B cell (primary cell): ENCODE measurements at regions not wholly inside any gene's neighbourhood (a gene's known extent, or its start where the extent isn't known, plus 50 kb on each side); places are given as distances from the start of the nearest gene placed in this dataset.

Source experiments
- ATAC-seq: fragments of 200-7000 bp; cut with Tn5 transposase; one replicate; pipeline ENCODE4 v1.10.0; 2021; ENCODE audit warnings: low read depth, mild to moderate bottlenecking, moderate number of reproducible peaks, moderate library complexity
- CTCF ChIA-PET: fragments of 350-600 bp; sonication (Branson Sonifier 250); formaldehyde crosslinking; loops from one replicate; lab custom pipeline; 2021; ENCODE audit warnings: antibody characterized with exemption, inconsistent platforms; lab: Charles Lee
- POLR2A ChIA-PET: fragments of 350-600 bp; sonication (Branson Sonifier 250); formaldehyde crosslinking; loops from one replicate; lab custom pipeline; 2021; ENCODE audit warnings: antibody characterized with exemption; lab: Charles Lee
- DNase-seq: peaks from one replicate; pipeline ENCODE4 v3.0.0; 2013
- H2AFZ ChIP-seq: 2 replicates; pipeline ENCODE4 v1.6.1; 2012; ENCODE audit warnings: mild to moderate bottlenecking, low read depth, low read length; ENCODE audit not compliant: insufficient read depth, poor library complexity, severe bottlenecking
- H3K27ac ChIP-seq, 2 donors: 1 replicate in 1 of 2; 2 replicates in 1 of 2; pipeline ENCODE4 v1.5.1; 2012 to 2013; ENCODE audit warnings: low read length in 2 of 2, mild to moderate bottlenecking in 2 of 2, moderate library complexity in 1 of 2
- H3K27me3 ChIP-seq, 4 experiments: fragments of 200-600 bp in 1 of 4; sonication (generic) in 1 of 4; replicated peaks in 1 of 4; 1 replicate in 2 of 4; 2 replicates in 2 of 4; pipeline versions ENCODE4 v1.6.1 to v1.7.0; 2013 to 2016; ENCODE audit warnings: low read length in 3 of 4, mild to moderate bottlenecking in 2 of 4, mixed read lengths in 1 of 4, moderate library complexity in 1 of 4; ENCODE audit not compliant: insufficient read depth in 4 of 4, control insufficient read depth in 3 of 4; ENCODE audit errors: control extremely low read depth in 1 of 4
- H3K36me3 ChIP-seq, 2 experiments: replicated peaks in 1 of 2; 1 replicate in 1 of 2; 2 replicates in 1 of 2; pipeline versions ENCODE4 v1.6.1 to v1.7.1; 2013; ENCODE audit warnings: low read length in 1 of 2; ENCODE audit not compliant: insufficient read depth in 2 of 2, control insufficient read depth in 1 of 2; ENCODE audit errors: control extremely low read depth in 1 of 2, extremely low read depth in 1 of 2
- H3K4me1 ChIP-seq, 2 donors: fragments of 200-600 bp in 1 of 2; sonication (generic) in 1 of 2; 1 replicate in 1 of 2; 2 replicates in 1 of 2; pipeline versions ENCODE4 v1.5.1 to v1.6.1; 2013 to 2017; ENCODE audit warnings: low read length in 2 of 2; ENCODE audit not compliant: control insufficient read depth in 2 of 2, insufficient read depth in 2 of 2
- H3K4me2 ChIP-seq: replicated peaks from 2 replicates; pipeline ENCODE3; 2012; ENCODE audit warnings: mild to moderate bottlenecking, low read depth, low read length; ENCODE audit not compliant: poor library complexity, severe bottlenecking
- H3K4me3 ChIP-seq, 5 experiments: fragments of 200-600 bp in 1 of 5; sonication (generic) in 1 of 5; 1 replicate in 3 of 5; 2 replicates in 2 of 5; pipeline versions ENCODE4 v1.5.1 to v1.7.0; 2011 to 2016; ENCODE audit warnings: low read length in 4 of 5, mild to moderate bottlenecking in 4 of 5, low read depth in 2 of 5, control low read depth in 1 of 5, moderate library complexity in 1 of 5; ENCODE audit not compliant: insufficient read depth in 1 of 5; ENCODE audit errors: control extremely low read depth in 1 of 5, extremely low read depth in 1 of 5
- H3K79me2 ChIP-seq: fragments of 200-600 bp; sonication (generic); one replicate; pipeline ENCODE4 v1.6.0; 2016; ENCODE audit warnings: low read length; ENCODE audit not compliant: control insufficient read depth, insufficient read depth
- H3K9ac ChIP-seq: fragments of 200-600 bp; sonication (generic); 2 replicates; pipeline ENCODE4 v1.6.1; 2017; ENCODE audit warnings: mild to moderate bottlenecking, low read length, moderate library complexity
- H3K9me3 ChIP-seq, 3 donors: one replicate each; pipeline versions ENCODE4 v1.6.1 to v1.7.1; 2013; ENCODE audit warnings: low read length in 2 of 3; ENCODE audit not compliant: control insufficient read depth in 2 of 3, insufficient read depth in 1 of 3; ENCODE audit errors: control extremely low read depth in 1 of 3
- H4K20me1 ChIP-seq: 2 replicates; pipeline ENCODE4 v1.6.0; 2012; ENCODE audit warnings: mild to moderate bottlenecking, low read length; ENCODE audit not compliant: insufficient read depth, control insufficient read depth, poor library complexity, severe bottlenecking
- H3K27ac Mint-ChIP-seq: one replicate; pipeline ENCODE4 v1.8.0; 2021; ENCODE audit warnings: mixed read lengths
- H3K27me3 Mint-ChIP-seq: one replicate; pipeline ENCODE4 v1.8.0; 2021; ENCODE audit warnings: mixed read lengths
- H3K4me1 Mint-ChIP-seq: one replicate; pipeline ENCODE4 v1.8.0; 2021; ENCODE audit warnings: mixed read lengths
- H3K4me3 Mint-ChIP-seq: one replicate; pipeline ENCODE4 v1.8.0; 2021; ENCODE audit warnings: mixed read lengths
- H3K9me3 Mint-ChIP-seq: one replicate; pipeline ENCODE4 v1.8.0; 2022; ENCODE audit warnings: mixed read lengths; ENCODE audit not compliant: insufficient read depth
- EZH2 ChIP-seq: IDR thresholded peaks from 2 replicates; pipeline ENCODE4 v1.6.1; 2012; ENCODE audit warnings: borderline replicate concordance, low read depth, mild to moderate bottlenecking, moderate library complexity, low read length; ENCODE audit not compliant: insufficient read depth, poor library complexity, severe bottlenecking
- WGBS: methylation state at CpG from one replicate; pipeline ENCODE4 v1.1.5; 2013; ENCODE audit warnings: missing lambda C conversion rate; ENCODE audit not compliant: insufficient coverage; 5-methylcytosine and 5-hydroxymethylcytosine counted together
- intact Hi-C: fragments of 100-400 bp; cut with micrococcal nuclease; formaldehyde crosslinking; loops from one replicate; pipeline ENCODE4 v1.10.0; 2022
- TF ChIP-seq, protein P1 (sequence below): fragments of 200-600 bp; IDR thresholded peaks from one replicate; pipeline ENCODE4 v1.8.0; 2022; ENCODE audit warnings: antibody characterized with exemption, mild to moderate bottlenecking

GRCh38 chr2:168345601-168346000 lies 98.2 kb upstream of the STK39 start:
- no peak overlapping the region for H3K4me3 Mint-ChIP-seq
- no peak for TF ChIP-seq EZH2
- TF ChIP-seq, protein P1, sequence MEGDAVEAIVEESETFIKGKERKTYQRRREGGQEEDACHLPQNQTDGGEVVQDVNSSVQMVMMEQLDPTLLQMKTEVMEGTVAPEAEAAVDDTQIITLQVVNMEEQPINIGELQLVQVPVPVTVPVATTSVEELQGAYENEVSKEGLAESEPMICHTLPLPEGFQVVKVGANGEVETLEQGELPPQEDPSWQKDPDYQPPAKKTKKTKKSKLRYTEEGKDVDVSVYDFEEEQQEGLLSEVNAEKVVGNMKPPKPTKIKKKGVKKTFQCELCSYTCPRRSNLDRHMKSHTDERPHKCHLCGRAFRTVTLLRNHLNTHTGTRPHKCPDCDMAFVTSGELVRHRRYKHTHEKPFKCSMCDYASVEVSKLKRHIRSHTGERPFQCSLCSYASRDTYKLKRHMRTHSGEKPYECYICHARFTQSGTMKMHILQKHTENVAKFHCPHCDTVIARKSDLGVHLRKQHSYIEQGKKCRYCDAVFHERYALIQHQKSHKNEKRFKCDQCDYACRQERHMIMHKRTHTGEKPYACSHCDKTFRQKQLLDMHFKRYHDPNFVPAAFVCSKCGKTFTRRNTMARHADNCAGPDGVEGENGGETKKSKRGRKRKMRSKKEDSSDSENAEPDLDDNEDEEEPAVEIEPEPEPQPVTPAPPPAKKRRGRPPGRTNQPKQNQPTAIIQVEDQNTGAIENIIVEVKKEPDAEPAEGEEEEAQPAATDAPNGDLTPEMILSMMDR = peak; percentile 25
- peaks cover 17% of the 10 kb centered on the region for H3K4me1 Mint-ChIP-seq
- Histone ChIP-seq H3K36me3 (no peaks in the 10 kb centered on the region), H3K9me3 (no peaks in the 10 kb centered on the region), H4K20me1 (no peaks in the 10 kb centered on the region), H3K27ac (no peak overlapping the region), H2AFZ (no peak overlapping the region), H3K4me1 (peaks cover 17 to 22% of the 10 kb centered on the region in 2 donors), H3K9ac (no peak overlapping the region), H3K4me3 (no peak overlapping the region), H3K4me2 (peak overlapping the region; percentile 25), H3K79me2 (no peaks in the 10 kb centered on the region), H3K27me3 (no peaks in the 10 kb centered on the region)
- H3K9me3 Mint-ChIP-seq = no peaks in the 10 kb centered on the region
- POLR2A ChIA-PET = no interaction called here
- H3K27me3 Mint-ChIP-seq = peaks cover 11% of the 10 kb centered on the region
- peak; percentile 60 for DNase-seq
- ATAC-seq = peak; percentile 58
- intact Hi-C loops = no loop called here
- CTCF ChIA-PET = interaction anchor here (0.6 to 6.6 kb wide), 13 partner anchors 8 to 580 kb away, joined by 3 to 88 read pairs (median 5); no protein-coding TSS in a partner anchor
- 0% methylated on average over 1 of the region's 3 CpGs for WGBS
- no peak overlapping the region for H3K27ac Mint-ChIP-seq

DNA sequence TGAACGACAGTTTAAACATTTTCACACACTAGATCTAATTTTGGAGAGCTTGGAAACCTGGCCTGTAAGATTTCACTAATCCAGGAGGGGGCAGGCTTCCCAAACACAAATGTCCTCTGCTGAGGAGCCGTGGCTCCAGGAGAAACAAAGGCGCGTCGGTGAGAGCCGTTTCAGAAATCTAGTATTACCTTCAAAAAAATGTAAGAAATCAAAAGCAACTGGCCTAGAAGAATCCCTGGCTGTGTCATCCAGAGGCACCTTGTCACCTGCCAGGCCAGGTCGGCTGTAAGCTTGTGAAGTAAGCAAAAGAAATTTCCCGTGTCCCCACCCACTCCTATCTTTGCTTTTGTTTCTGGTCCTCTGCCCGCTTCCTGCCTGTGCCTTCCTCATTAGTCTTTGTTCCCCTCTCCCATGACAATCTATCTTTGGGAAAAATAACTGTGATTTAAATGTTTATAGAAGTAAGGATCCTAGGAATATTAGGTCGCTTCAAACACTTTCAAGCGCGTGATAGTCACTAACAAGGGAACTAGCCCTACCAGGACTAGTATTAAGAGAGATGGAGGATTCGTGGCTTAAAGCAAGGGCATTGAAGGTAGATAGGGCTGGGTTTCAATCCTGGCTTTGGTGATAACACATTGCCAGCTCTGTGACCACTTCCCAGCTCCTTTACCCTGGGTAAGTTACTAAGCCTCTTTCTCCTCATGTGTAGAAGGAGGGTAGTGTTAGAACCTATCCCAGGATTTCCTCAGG lies 99.5 kb upstream of the STK39 start:
- no peak overlapping the region for H3K27ac ChIP-seq
- peak overlapping the region; percentile 86 for H3K4me3 Mint-ChIP-seq
- no peak overlapping the region for H3K27ac Mint-ChIP-seq
- H3K27me3 Mint-ChIP-seq = peaks cover 5% of the 10 kb centered on the region
- no peaks in the 10 kb centered on the region for H3K9me3 ChIP-seq
- ATAC-seq (peak; percentile 74), DNase-seq (peak; percentile 75)
- TF ChIP-seq, protein P1 = peak; percentile 88
- TF ChIP-seq EZH2 = no peak
- H4K20me1 ChIP-seq = no peaks in the 10 kb centered on the region
- intact Hi-C loops = loop anchor here (1.0 kb wide), 3 partner anchors 340 to 573 kb away; no protein-coding TSS in a partner anchor
- H3K9ac ChIP-seq = peak overlapping the region; percentile 66
- CTCF ChIA-PET = interaction anchor here (0.7 to 6.6 kb wide), 29 partner anchors 9 to 574 kb away, joined by 3 to 88 read pairs (median 4); no protein-coding TSS in a partner anchor
- POLR2A ChIA-PET = no interaction called here
- H3K9me3 Mint-ChIP-seq = no peaks in the 10 kb centered on the region
- H2AFZ ChIP-seq = peak overlapping the region; percentile 73
- H3K4me2 ChIP-seq = peak overlapping the region; percentile 75
- no peaks in the 10 kb centered on the region for H3K36me3 ChIP-seq
- 27% methylated on average over 7 of the region's 13 CpGs for WGBS
- peak overlapping the region in 4 of 5 experiments; percentile 39 to 63 (median 52) for H3K4me3 ChIP-seq
- H3K27me3 ChIP-seq = no peaks in the 10 kb centered on the region
- H3K4me1 ChIP-seq = peaks cover 17 to 22% of the 10 kb centered on the region in 2 donors
- no peaks in the 10 kb centered on the region for H3K79me2 ChIP-seq
- peaks cover 17% of the 10 kb centered on the region for H3K4me1 Mint-ChIP-seq
